ENCODE measurements at regions not wholly inside any gene's neighbourhood (a gene's known extent, or its start where the extent isn't known, plus 50 kb on each side); places are given as distances from the start of the nearest gene placed in this dataset.

- H3K27ac ChIP-seq (ENCODE audit: extremely low read depth, low read depth, low read length), result no peak overlapping the region
- CTCF ChIA-PET (ENCODE audit: low intra/inter-chr PET ratio), result no interaction called here
- H4K20me1 ChIP-seq (replicated peaks; ENCODE audit: control insufficient read depth, insufficient read depth, low read length), result no peaks in the 10 kb centered on the region
- H3K9me1 ChIP-seq (ENCODE audit: control insufficient read depth, insufficient read depth, low read length), result no peaks in the 10 kb centered on the region
- FAIRE-seq (no peak), DNase-seq (ENCODE audit: extremely low read depth in 1 of 4, low spot score in 3 of 4) (no peak), ATAC-seq (no peak)
- H3K9me3 ChIP-seq (replicated peaks; ENCODE audit: control insufficient read depth, insufficient read depth, low read depth, low read length), result no peaks in the 10 kb centered on the region
- no peak overlapping the region for H3K9ac ChIP-seq (ENCODE audit: insufficient read depth in 1 of 2, low read depth in 2 of 2, low read length in 2 of 2)
- H3K27me3 ChIP-seq (ENCODE audit: control insufficient read depth in 2 of 2, insufficient read depth in 2 of 2, low read length in 2 of 2), result no peaks in the 10 kb centered on the region
- no peak overlapping the region for H3K4me2 ChIP-seq (ENCODE audit: insufficient read depth, low read length)
- no peak overlapping the region for H3K4me3 ChIP-seq
- no peak overlapping the region for H2AFZ ChIP-seq (ENCODE audit: low read depth, low read length)
- intact Hi-C loops (cut with micrococcal nuclease), result no loop called here
- in situ Hi-C loops (cut with MboI), result no loop called here
- POLR2A ChIA-PET, result no interaction called here
- no TSS peak for BruUV-seq (replicated peaks)
- H3K79me2 ChIP-seq (ENCODE audit: control insufficient read depth, insufficient read depth, low read length), result no peaks in the 10 kb centered on the region
- no peaks in the 10 kb centered on the region for H3K4me1 ChIP-seq (replicated peaks in 1 of 2; ENCODE audit: control insufficient read depth in 2 of 2, insufficient read depth in 2 of 2, low read length in 2 of 2)
- no peak for TF ChIP-seq TFAM (CRISPR knock-in tag; conservative IDR thresholded peaks at IDR 0.05)
- no peak for TF ChIP-seq DPF2 (IDR thresholded peaks at IDR 0.05)
- TF ChIP-seq ZFP91 (CRISPR knock-in tag; IDR thresholded peaks at IDR 0.05), result no peak
- no peak for TF ChIP-seq GABPB2 (CRISPR knock-in tag; conservative IDR thresholded peaks at IDR 0.05)
- no peak for TF ChIP-seq CGGBP1 (CRISPR knock-in tag; IDR thresholded peaks at IDR 0.05)
- TF ChIP-seq ATF7 (IDR thresholded peaks at IDR 0.05), result no peak
- TF ChIP-seq ESRRB (CRISPR knock-in tag; IDR thresholded peaks at IDR 0.05; ENCODE audit: borderline replicate concordance), result no peak
- no peak for TF ChIP-seq NFE2 (IDR thresholded peaks at IDR 0.05; ENCODE audit: low read depth)
- TF ChIP-seq HES1 (IDR thresholded peaks at IDR 0.05; ENCODE audit: low read depth), result no peak
- no peaks in the 10 kb centered on the region for H3K36me3 ChIP-seq (ENCODE audit: control insufficient read depth, insufficient read depth, low read length)
Measured at GRCh38 chr9:29873579-29873978, 2300.3 kb upstream of the C9orf72 start.

Measured in K562 (cell line).